ENCODE measurements at regions not wholly inside any gene's neighbourhood (a gene's known extent, or its start where the extent isn't known, plus 50 kb on each side); places are given as distances from the start of the nearest gene placed in this dataset.

- TF ChIP-seq POLR2A (IDR thresholded peaks at IDR 0.05) (no peak), CTCF (IDR thresholded peaks at IDR 0.05) (no peak)
These were observed 173.6 kb downstream of the ANKRD30B start for GRCh38 chr18:14921547-14921946.

All from esophagus squamous epithelium (tissue), 4 donors.